Spleen (tissue), 7 donors: ENCODE measurements at regions not wholly inside any gene's neighbourhood (a gene's known extent, or its start where the extent isn't known, plus 50 kb on each side); places are given as distances from the start of the nearest gene placed in this dataset.

Experiments used
- CTCF ChIP-seq, 11 experiments: fragments of 200-600 bp in 7 of 11; fragments of 450-650 bp in 4 of 11; sonication (generic) in 4 of 11; IDR thresholded peaks in 8 of 11; conservative IDR thresholded peaks in 3 of 11; 1 replicate in 7 of 11; 2 replicates in 4 of 11; pipeline versions ENCODE4 v1.4.0 to v1.8.0; 2016 to 2021; ENCODE audit warnings: antibody characterized with exemption in 11 of 11, inconsistent platforms in 4 of 11, mild to moderate bottlenecking in 1 of 11
- POLR2A ChIP-seq, 3 donors: fragments of 450-650 bp; IDR thresholded peaks; one replicate each; pipeline ENCODE4 v1.5.1; 2017; ENCODE audit warnings: antibody characterized with exemption in 3 of 3, mild to moderate bottlenecking in 1 of 3
- POLR2AphosphoS5 ChIP-seq, 3 donors: sonication (generic); formaldehyde crosslinking; IDR thresholded peaks; one replicate each; pipeline ENCODE4 v1.5.1; 2017; ENCODE audit warnings: antibody characterized with exemption in 3 of 3
- donor health status: DM: no; HTN: no; CAD: no; lungs with moderate emphysema.
- donor health status: DM: no; HTN: no; CAD: no.
- donor health status: DM: no; HTN: no; CAD: no.

- TF ChIP-seq POLR2A (IDR thresholded peaks at IDR 0.05): no peak
- no peak for TF ChIP-seq CTCF (IDR thresholded peaks at IDR 0.05 in 8 of 11, conservative IDR thresholded peaks at IDR 0.05 in 3 of 11)
- no peak for TF ChIP-seq POLR2AphosphoS5 (IDR thresholded peaks at IDR 0.05)
These were observed 110.2 kb downstream of the SEM1 start for GRCh38 chr7:96599288-96599936.
